Activated CD4-positive, CD25-positive, alpha-beta regulatory T cell (primary cell): ENCODE measurements at regions not wholly inside any gene's neighbourhood (a gene's known extent, or its start where the extent isn't known, plus 50 kb on each side); places are given as distances from the start of the nearest gene placed in this dataset.

Source experiments
- DNase-seq, 4 experiments: peaks; one replicate each; lab custom pipeline; 2025; lab: John Stamatoyannopoulos, UW

GRCh38 chr12:38139456-38139855 is 177.1 kb upstream of the ALG10B start:
- DNase-seq = no peak

- no peak for DNase-seq
Observed at GRCh38 chr12:38141239-38141638, 175.3 kb upstream of the ALG10B start.

- no peak for DNase-seq
Observed at GRCh38 chr12:38141861-38142260, 174.7 kb upstream of the ALG10B start.

- no peak for DNase-seq
Observed at GRCh38 chr12:38142974-38143373, 173.6 kb upstream of the ALG10B start.

- DNase-seq = no peak
Observed at GRCh38 chr12:38144049-38144448, 172.5 kb upstream of the ALG10B start.

- no peak for DNase-seq
Observed at GRCh38 chr12:38144601-38145436, 171.8 kb upstream of the ALG10B start.

- DNase-seq = no peak
Observed at GRCh38 chr12:38149395-38150073, 167.0 kb upstream of the ALG10B start.

- DNase-seq = no peak
Observed at GRCh38 chr12:38151991-38152700, 164.4 kb upstream of the ALG10B start.

- DNase-seq = no peak
Observed at GRCh38 chr12:38152816-38153736, 163.5 kb upstream of the ALG10B start.

- no peak for DNase-seq
Observed at GRCh38 chr12:38153737-38154061, 162.9 kb upstream of the ALG10B start.

GRCh38 chr12:38154096-38155019 is 162.2 kb upstream of the ALG10B start:
- DNase-seq = no peak

- no peak for DNase-seq
Observed at GRCh38 chr12:38155020-38155395, 161.6 kb upstream of the ALG10B start.

GRCh38 chr12:38155526-38156496 is 160.8 kb upstream of the ALG10B start:
- DNase-seq = no peak

GRCh38 chr12:38156497-38157245 is 159.9 kb upstream of the ALG10B start:
- no peak for DNase-seq

GRCh38 chr12:38157274-38157932 is 159.2 kb upstream of the ALG10B start:
- DNase-seq = no peak

GRCh38 chr12:38157933-38158401 is 158.6 kb upstream of the ALG10B start:
- no peak for DNase-seq

GRCh38 chr12:38158428-38159091 is 158.0 kb upstream of the ALG10B start:
- no peak for DNase-seq

- no peak for DNase-seq
Observed at GRCh38 chr12:38159092-38159551, 157.5 kb upstream of the ALG10B start.
